Activated naive CD8-positive, alpha-beta T cell treated with anti-CD3 and anti-CD28 coated beads for 36 hours (primary cell): ENCODE measurements at regions not wholly inside any gene's neighbourhood (a gene's known extent, or its start where the extent isn't known, plus 50 kb on each side); places are given as distances from the start of the nearest gene placed in this dataset.
"Not testable (repeated sequence)": the region's sequence is repeated elsewhere in the genome, so short reads cannot be mapped to it uniquely, and the experiment has no call there.

Experiments used
- DNase-seq: peaks from one replicate; pipeline ENCODE4 v3.0.0; 2021
- H3K27ac Mint-ChIP-seq: one replicate; pipeline ENCODE4 v1.8.0; 2022; ENCODE audit warnings: mild to moderate bottlenecking, moderate library complexity, mixed read lengths
- H3K27me3 Mint-ChIP-seq: one replicate; pipeline ENCODE4 v1.8.0; 2022; ENCODE audit warnings: mild to moderate bottlenecking, mixed read lengths
- H3K36me3 Mint-ChIP-seq: one replicate; pipeline ENCODE4 v1.8.0; 2021; ENCODE audit warnings: mild to moderate bottlenecking, mixed read lengths
- H3K4me1 Mint-ChIP-seq: one replicate; pipeline ENCODE4 v1.8.0; 2021; ENCODE audit warnings: mixed read lengths
- H3K4me3 Mint-ChIP-seq: one replicate; pipeline ENCODE4 v1.8.0; 2022; ENCODE audit warnings: mild to moderate bottlenecking, moderate library complexity, mixed read lengths
- H3K9me3 Mint-ChIP-seq: one replicate; pipeline ENCODE4 v1.8.0; 2022; ENCODE audit warnings: mixed read lengths

DNA sequence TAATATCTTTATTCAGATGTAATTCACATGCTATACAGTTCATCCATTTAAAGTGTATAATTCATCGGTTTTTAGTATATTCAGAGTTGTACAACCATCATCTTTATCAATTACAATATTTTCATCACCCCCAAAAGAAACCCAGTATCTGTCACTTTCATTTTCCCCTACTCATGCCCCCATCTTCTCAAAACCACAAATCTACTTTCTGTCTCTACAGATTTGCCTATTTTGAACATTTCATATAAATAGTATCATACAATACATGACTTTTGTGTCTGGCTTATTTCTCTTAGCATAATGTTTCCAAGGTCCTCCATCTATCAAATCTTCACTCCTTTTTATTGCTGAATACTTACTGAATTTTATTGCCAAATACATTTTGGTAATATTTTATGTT, 305.1 kb upstream of the SGCD start:
- DNase-seq = no peak
- no peak overlapping the region for H3K4me3 Mint-ChIP-seq
- H3K9me3 Mint-ChIP-seq = no peaks in the 10 kb centered on the region
- H3K27me3 Mint-ChIP-seq = peaks cover 13% of the 10 kb centered on the region
- no peak overlapping the region for H3K27ac Mint-ChIP-seq
- peaks cover 3% of the 10 kb centered on the region for H3K4me1 Mint-ChIP-seq
- H3K36me3 Mint-ChIP-seq = no peaks in the 10 kb centered on the region

DNA sequence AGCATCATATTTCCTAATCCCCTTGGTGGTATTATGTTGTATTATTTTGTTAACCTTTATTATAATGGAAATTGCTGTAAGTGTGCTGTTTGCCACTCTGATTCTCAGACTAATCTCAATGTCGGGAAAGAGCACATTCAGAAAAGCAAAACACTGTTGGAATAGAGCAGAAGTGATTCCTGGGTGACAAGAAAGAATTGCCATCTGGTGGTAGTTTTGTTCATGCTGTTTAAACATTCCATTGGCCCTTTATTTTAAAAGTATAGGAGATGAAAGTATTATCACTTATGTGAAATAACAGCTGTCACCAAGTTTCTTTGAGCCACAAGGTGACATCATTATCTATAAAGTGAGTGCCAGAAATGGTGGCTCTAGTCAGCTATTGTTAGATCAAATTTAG, 301.3 kb upstream of the SGCD start:
- H3K36me3 Mint-ChIP-seq = no peaks in the 10 kb centered on the region
- H3K27ac Mint-ChIP-seq = no peak overlapping the region
- H3K4me3 Mint-ChIP-seq = no peak overlapping the region
- no peaks in the 10 kb centered on the region for H3K9me3 Mint-ChIP-seq
- H3K27me3 Mint-ChIP-seq = peaks cover 6% of the 10 kb centered on the region
- DNase-seq = no peak
- H3K4me1 Mint-ChIP-seq = peaks cover 3% of the 10 kb centered on the region

DNA sequence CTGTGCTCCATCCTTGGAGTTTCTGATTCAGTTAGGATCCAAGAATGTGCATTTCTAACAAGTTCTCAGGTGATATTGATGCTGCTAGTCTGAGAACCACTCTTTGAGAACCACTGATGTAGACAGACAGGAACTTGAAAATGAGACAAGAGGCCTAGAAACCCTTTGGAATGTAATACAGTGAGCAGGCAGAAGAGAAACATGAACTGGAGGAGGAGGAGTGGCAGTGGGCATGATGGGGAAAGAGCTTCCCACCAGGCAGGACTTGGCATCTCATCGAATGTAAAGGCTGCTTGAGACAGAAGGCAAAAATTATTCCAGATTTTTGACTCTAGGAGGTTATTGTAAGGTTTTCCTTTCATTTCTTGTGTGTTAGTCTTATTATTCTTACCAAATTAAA, 295.8 kb upstream of the SGCD start:
- H3K4me3 Mint-ChIP-seq = no peak overlapping the region
- no peaks in the 10 kb centered on the region for H3K9me3 Mint-ChIP-seq
- H3K4me1 Mint-ChIP-seq = no peaks in the 10 kb centered on the region
- H3K36me3 Mint-ChIP-seq = no peaks in the 10 kb centered on the region
- no peak overlapping the region for H3K27ac Mint-ChIP-seq
- DNase-seq = no peak
- no peaks in the 10 kb centered on the region for H3K27me3 Mint-ChIP-seq

DNA sequence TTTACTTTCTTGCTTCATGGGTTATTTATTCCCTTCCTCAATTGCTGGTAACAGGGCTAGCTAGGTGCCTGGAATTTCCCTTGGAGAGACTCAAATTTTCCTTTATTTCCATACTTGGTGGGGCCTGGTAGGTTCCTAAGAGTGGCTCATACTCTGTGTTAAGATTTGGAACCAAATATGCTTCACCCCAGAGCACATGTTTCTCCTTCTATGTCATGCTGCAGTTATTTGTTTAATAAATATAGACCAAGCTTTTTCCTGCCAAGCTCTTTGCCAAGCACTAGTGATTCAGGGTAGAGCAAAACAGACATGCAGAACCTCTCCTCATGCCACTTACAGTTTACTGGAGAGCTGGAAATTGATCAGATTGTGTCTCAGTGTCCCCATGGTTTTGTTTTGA, 290.3 kb upstream of the SGCD start:
- H3K27me3 Mint-ChIP-seq = no peaks in the 10 kb centered on the region
- H3K9me3 Mint-ChIP-seq = no peaks in the 10 kb centered on the region
- no peaks in the 10 kb centered on the region for H3K4me1 Mint-ChIP-seq
- H3K27ac Mint-ChIP-seq = no peak overlapping the region
- DNase-seq = no peak
- H3K4me3 Mint-ChIP-seq = no peak overlapping the region
- H3K36me3 Mint-ChIP-seq = no peaks in the 10 kb centered on the region

DNA sequence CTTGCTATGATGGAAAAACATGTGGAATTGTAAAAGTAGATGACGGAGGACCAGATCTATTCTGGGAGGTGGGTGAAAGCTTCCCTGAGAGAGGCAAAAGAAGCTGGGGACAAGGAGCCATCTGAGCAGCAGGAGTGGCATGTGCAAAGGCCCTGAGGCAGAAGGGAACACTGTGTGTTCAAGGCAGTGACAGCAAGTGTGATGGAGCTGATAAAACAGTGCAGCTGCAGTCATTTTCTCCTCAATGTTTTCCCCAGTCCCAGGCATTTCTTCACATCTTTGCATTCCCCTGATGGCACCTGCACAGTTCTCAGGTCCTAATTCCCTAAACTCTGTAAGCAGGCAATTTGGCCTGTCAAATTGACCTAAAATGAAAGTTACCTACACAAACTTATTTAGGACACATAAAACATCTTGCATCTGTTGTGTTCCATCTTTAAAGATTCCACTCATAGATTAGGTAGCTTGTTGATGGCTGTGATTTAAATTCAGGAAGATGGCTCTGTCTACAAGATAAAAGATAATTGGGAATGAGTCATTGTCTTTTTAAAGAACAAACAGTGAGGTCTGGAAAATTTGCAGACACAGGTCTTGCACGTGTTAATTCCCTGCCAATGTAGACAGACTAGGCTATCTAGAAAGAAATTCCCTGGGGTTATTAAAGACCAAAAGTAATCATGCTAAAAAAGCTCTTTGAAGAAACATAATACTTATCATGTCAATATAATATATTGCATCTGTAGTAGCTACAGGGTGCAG, 289.6 kb upstream of the SGCD start:
- H3K27ac Mint-ChIP-seq = no peak overlapping the region
- no peaks in the 10 kb centered on the region for H3K27me3 Mint-ChIP-seq
- no peaks in the 10 kb centered on the region for H3K9me3 Mint-ChIP-seq
- H3K4me3 Mint-ChIP-seq = no peak overlapping the region
- H3K4me1 Mint-ChIP-seq = no peaks in the 10 kb centered on the region
- DNase-seq = no peak
- H3K36me3 Mint-ChIP-seq = no peaks in the 10 kb centered on the region

DNA sequence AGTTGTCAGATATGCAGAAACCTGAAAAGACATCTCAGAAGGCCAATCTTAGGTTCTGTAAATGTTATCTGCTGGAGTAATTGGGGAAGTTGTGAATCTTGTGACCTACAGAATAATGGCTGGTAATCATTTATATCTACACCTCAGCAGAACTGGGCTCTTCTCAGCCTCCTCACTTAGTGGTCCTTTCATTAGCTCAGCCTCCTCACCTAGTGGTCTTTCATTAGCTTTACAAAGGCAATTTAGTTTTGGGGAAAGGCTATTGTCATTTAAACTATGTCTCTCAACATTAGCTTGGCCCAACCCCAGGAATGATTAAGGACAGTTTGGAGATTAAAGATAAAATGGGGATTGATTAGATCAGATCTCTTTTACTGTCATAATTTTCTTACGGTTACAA, 284.2 kb upstream of the SGCD start:
- peaks cover 2% of the 10 kb centered on the region for H3K9me3 Mint-ChIP-seq
- H3K4me1 Mint-ChIP-seq = no peaks in the 10 kb centered on the region
- no peak overlapping the region for H3K4me3 Mint-ChIP-seq
- no peaks in the 10 kb centered on the region for H3K36me3 Mint-ChIP-seq
- DNase-seq = no peak
- no peaks in the 10 kb centered on the region for H3K27me3 Mint-ChIP-seq
- H3K27ac Mint-ChIP-seq = no peak overlapping the region

DNA sequence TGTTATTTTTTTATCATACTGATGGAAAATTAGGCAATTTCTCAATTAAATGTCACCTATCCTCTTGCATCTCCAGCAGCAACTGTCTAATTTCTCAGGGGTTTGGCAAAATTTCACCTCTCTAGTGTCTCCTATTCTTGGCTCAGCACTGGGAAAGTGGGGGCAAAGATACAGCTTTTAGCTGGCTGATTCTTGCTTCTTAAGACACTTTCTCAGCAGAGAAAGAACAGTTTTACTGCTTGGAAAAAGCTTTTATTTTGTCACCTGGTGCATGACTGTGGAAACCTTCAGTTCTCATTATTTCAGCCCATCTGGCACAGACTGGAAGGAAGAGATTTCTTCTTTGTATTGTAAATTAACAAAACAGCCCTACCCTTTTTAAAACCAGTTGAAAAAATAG, 283.6 kb upstream of the SGCD start:
- H3K27me3 Mint-ChIP-seq = no peaks in the 10 kb centered on the region

DNA sequence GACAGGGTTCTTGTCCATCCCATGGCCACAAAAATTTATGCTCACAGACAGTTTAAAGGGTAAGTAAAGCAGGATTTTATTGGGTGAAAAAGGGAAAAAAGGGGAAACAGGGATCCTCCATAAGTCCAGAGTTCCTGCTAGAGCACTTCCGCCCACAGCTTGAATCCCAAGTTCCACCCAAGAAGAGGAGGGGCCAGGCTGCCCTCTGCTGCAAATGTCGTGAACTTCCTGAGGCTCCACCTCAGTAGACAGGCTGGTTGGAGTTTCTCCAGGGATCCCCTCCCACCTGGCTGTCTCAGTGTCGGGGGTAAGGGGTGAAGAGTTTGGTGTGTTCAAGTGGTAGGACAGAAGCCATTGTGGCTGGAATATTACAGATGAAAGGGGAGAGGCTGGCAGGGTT, 275.0 kb upstream of the SGCD start:
- H3K36me3 Mint-ChIP-seq = no peaks in the 10 kb centered on the region
- peaks cover 12% of the 10 kb centered on the region for H3K27me3 Mint-ChIP-seq
- no peaks in the 10 kb centered on the region for H3K4me1 Mint-ChIP-seq
- no peak for DNase-seq
- peaks cover 2% of the 10 kb centered on the region for H3K9me3 Mint-ChIP-seq
- H3K27ac Mint-ChIP-seq = no peak overlapping the region
- no peak overlapping the region for H3K4me3 Mint-ChIP-seq

More for the DNA sequence above, 283.6 kb upstream of the SGCD start:
- H3K4me1 Mint-ChIP-seq = no peaks in the 10 kb centered on the region
- no peak for DNase-seq
- H3K9me3 Mint-ChIP-seq = peaks cover 2% of the 10 kb centered on the region
- H3K27ac Mint-ChIP-seq = no peak overlapping the region
- no peak overlapping the region for H3K4me3 Mint-ChIP-seq
- H3K36me3 Mint-ChIP-seq = no peaks in the 10 kb centered on the region

DNA sequence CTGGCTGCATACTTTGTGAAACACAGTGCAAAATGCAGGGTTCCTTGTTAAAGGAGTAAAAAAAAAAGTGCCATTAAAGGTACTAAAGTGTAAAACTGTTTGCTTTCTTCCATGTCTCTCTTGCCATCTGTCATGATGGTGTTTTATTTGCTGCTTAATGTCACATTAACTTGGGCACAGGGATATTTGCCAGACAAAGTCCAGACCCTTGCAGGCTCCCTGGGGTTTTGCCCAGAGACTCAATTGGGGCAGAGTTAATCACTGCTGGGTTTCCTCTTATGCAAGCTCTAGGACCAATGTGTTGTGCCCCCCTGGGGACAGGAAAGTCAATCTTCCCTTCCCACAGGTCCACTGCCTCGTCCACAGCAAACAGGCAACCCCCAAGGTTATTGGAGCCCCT, 274.3 kb upstream of the SGCD start:
- peaks cover 2% of the 10 kb centered on the region for H3K9me3 Mint-ChIP-seq
- DNase-seq = no peak
- H3K36me3 Mint-ChIP-seq = no peaks in the 10 kb centered on the region
- no peaks in the 10 kb centered on the region for H3K4me1 Mint-ChIP-seq
- H3K4me3 Mint-ChIP-seq = no peak overlapping the region
- no peak overlapping the region for H3K27ac Mint-ChIP-seq
- H3K27me3 Mint-ChIP-seq = peaks cover 12% of the 10 kb centered on the region

DNA sequence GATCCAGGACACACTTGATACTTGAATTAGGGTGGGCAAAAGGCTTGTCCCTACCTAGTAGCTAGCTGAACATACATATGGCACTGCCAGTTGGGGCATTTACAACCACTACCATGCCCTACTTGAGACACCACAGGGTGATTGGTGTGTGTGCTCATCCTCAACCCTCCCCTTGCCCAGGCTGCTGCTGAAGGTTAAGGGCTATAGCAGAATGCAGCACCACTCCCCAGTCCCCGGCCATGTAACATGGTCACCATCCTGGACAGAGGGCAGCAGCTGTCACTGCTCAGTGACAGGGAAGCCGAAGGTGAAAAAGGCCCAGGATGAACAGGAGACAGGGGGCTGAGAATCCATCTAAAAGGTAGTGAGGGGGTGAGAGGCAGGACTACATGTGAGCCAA, 273.9 kb upstream of the SGCD start:
- Mint-ChIP-seq H3K27me3 (peaks cover 12% of the 10 kb centered on the region), H3K4me1 (no peaks in the 10 kb centered on the region), H3K36me3 (no peaks in the 10 kb centered on the region), H3K27ac (no peak overlapping the region), H3K4me3 (no peak overlapping the region), H3K9me3 (peaks cover 2% of the 10 kb centered on the region)
- DNase-seq = no peak

DNA sequence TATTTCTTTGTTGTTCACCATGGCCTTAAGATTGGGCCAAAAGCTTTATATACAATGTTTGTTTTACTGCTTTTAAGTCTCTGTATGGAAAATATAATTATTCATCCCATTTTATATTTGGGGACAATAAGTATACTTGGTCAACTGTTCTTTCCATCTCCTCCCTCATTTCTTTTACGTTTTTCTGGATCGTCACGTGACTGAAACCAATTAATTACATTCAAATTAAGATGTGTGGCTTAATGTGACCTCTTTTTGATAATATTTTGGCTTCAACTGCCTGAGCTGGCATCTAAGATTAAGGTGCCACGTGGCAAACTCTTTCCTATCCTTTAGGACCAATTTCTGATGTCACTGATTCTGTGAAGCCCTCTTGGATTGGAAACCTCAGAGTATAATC, 250.1 kb upstream of the SGCD start:
- no peak for DNase-seq
- no peak overlapping the region for H3K27ac Mint-ChIP-seq
- H3K4me3 Mint-ChIP-seq = no peak overlapping the region
- no peaks in the 10 kb centered on the region for H3K4me1 Mint-ChIP-seq
- H3K9me3 Mint-ChIP-seq = peaks cover 14% of the 10 kb centered on the region
- H3K36me3 Mint-ChIP-seq = no peaks in the 10 kb centered on the region
- H3K27me3 Mint-ChIP-seq = no peaks in the 10 kb centered on the region

DNA sequence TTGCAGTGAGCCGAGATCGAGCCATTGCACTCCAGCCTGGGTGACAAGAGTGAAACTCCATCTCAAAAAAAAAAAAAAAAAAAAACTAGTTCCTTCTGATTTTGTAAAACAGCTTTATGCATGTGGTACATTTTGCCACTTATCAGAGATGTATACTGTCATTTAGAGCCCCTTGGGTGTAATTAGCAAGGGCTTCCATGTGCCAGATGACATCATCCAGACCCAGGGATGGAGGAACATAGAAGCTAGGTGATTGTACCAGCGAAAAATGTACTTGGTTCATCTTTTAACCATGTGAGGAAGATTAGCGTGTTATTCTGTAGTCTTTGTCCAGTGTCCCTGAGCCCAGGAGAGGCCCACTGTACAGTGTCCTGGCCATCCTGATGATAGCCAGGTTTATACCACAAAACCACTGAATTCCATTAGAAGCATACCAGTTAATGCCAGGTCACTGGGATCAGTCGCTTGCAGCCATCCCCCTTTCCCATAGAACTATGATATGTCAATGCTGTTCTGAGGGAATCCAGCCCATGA, 239.3 kb upstream of the SGCD start:
- no peak overlapping the region for H3K27ac Mint-ChIP-seq
- DNase-seq = no peak
- peaks cover 7% of the 10 kb centered on the region for H3K9me3 Mint-ChIP-seq
- no peaks in the 10 kb centered on the region for H3K36me3 Mint-ChIP-seq
- peaks cover 5% of the 10 kb centered on the region for H3K27me3 Mint-ChIP-seq
- no peak overlapping the region for H3K4me3 Mint-ChIP-seq
- no peaks in the 10 kb centered on the region for H3K4me1 Mint-ChIP-seq

DNA sequence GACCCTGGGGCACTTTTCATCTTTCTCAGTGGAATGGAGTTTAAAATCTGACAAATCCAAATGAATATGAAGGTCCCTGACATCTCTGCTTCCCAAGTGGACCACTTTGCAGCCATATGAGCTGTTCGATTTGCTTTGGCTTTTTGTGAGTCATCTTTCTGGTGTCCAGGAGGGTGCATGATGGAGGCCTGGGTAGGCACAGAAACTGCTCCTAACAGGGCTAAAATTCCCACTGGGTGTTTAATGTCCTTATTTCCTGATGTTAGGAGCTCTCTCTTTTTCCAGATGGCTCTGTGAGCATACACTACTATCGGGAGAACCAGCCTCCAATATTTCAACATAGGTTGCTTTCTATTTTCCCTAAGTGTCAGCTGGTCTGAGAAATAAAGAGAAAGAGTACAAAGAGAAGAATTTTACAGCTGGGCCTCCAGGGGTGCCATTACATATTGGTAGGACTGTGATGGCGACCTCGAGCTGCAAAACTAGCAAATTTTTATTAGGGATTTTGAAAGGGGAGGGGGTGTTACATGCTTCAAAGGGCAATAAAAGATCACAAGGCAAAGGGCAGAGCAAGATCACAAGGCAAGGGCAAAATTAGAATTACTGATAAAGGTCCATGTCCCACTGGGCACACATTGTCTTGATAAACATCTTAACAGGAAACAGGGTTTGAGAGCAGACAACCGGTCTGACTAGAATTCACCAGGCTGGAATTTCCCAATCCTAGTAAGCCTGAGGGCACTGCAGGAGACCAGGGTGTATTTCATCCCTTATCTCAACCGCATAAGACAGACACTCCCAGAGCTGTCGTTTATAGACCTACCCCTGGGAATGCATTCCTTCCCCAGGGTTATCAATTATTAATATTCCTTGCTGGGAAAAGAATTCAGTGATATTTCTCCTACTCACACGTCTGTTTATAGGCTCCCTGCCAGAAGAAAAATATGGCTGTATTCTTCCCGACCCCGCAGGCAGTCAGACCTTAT, 236.7 kb upstream of the SGCD start:
- not testable (repeated sequence) for DNase-seq, H3K27me3 Mint-ChIP-seq, H3K36me3 Mint-ChIP-seq, H3K4me3 Mint-ChIP-seq, H3K4me1 Mint-ChIP-seq, H3K9me3 Mint-ChIP-seq, H3K27ac Mint-ChIP-seq

DNA sequence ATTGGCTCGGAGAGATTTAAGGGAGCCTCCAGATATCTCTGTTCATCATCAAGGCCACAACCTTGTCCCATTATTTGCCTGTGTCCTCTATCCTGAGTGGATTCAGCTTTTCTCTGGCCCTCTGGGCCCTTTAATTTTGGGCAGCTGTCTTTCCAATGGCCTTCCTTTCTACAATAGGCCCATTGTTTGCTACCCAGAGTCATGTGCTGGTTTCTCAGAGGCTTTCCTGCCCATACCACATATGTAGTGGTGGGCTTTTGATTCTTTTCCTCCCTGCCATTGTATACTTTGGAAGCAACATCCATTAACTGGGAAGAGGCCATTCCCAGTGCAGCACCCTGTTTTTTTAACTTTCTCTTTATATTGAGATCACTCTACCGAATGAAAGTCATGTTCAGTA, 233.9 kb upstream of the SGCD start:
- no peak for DNase-seq
- Mint-ChIP-seq H3K4me1 (no peaks in the 10 kb centered on the region), H3K27me3 (peaks cover 3% of the 10 kb centered on the region), H3K27ac (no peak overlapping the region), H3K36me3 (no peaks in the 10 kb centered on the region), H3K9me3 (peaks cover 7% of the 10 kb centered on the region), H3K4me3 (no peak overlapping the region)

DNA sequence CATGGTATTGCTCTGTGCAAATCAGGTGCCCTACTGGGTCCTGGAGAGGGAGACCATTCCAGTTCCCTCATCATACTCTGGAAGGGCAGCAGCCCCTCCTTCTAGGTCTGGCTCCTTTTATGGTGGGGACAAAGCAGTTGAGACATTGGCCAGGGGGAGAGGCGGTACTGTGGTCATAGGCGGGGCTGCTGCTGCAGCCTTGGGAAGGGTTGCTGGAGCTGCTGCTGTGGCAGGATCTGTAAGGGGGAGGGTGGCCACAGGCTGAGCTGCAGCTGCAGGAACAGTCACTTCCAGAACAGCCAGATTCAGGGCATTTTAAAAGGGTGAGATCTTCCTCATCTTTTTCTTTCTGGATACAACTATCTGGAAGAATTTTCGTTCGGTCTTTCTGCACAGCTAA, 233.0 kb upstream of the SGCD start:
- H3K4me1 Mint-ChIP-seq = no peaks in the 10 kb centered on the region
- peaks cover 7% of the 10 kb centered on the region for H3K9me3 Mint-ChIP-seq
- no peak for DNase-seq
- H3K4me3 Mint-ChIP-seq = no peak overlapping the region
- H3K27ac Mint-ChIP-seq = no peak overlapping the region
- no peaks in the 10 kb centered on the region for H3K36me3 Mint-ChIP-seq
- H3K27me3 Mint-ChIP-seq = peaks cover 3% of the 10 kb centered on the region
